CD4-positive, alpha-beta T cell (primary cell): ENCODE measurements at regions not wholly inside any gene's neighbourhood (a gene's known extent, or its start where the extent isn't known, plus 50 kb on each side); places are given as distances from the start of the nearest gene placed in this dataset.

Experiments used
- ATAC-seq: fragments of 200-7000 bp; cut with Tn5 transposase; one replicate; pipeline ENCODE4 v1.10.0; 2022; ENCODE audit warnings: mild to moderate bottlenecking; ENCODE audit not compliant: poor library complexity
- CTCF ChIA-PET: fragments of 350-600 bp; sonication (Branson Sonifier 250); formaldehyde crosslinking; loops from one replicate; lab custom pipeline; 2021; ENCODE audit warnings: antibody characterized with exemption, inconsistent platforms; lab: Charles Lee
- POLR2A ChIA-PET: fragments of 350-600 bp; sonication (Branson Sonifier 250); formaldehyde crosslinking; loops from one replicate; lab custom pipeline; 2021; ENCODE audit warnings: antibody characterized with exemption, inconsistent platforms; lab: Charles Lee
- DNase-seq, 14 experiments: peaks; one replicate each; pipeline ENCODE4 v3.0.0-alpha.2; 2013 to 2020; ENCODE audit warnings: mixed read lengths in 2 of 14
- H3K27ac ChIP-seq, 2 donors: one replicate each; pipeline versions ENCODE4 v1.5.1 to v1.7.0; 2013; ENCODE audit warnings: low read length in 2 of 2, low read depth in 1 of 2, mild to moderate bottlenecking in 1 of 2
- H3K27me3 ChIP-seq, 2 experiments: 1 replicate in 1 of 2; 2 replicates in 1 of 2; pipeline versions ENCODE4 v1.6.1 to v1.7.0; 2013; ENCODE audit warnings: low read length in 2 of 2, control low read depth in 1 of 2, mild to moderate bottlenecking in 1 of 2, moderate library complexity in 1 of 2; ENCODE audit not compliant: insufficient read depth in 2 of 2, control insufficient read depth in 1 of 2
- H3K36me3 ChIP-seq: one replicate; pipeline ENCODE4 v1.6.1; 2013; ENCODE audit warnings: low read length, control low read depth; ENCODE audit not compliant: insufficient read depth
- H3K4me1 ChIP-seq: one replicate; pipeline ENCODE4 v1.6.1; 2013; ENCODE audit warnings: low read length, control low read depth; ENCODE audit not compliant: insufficient read depth
- H3K4me3 ChIP-seq: one replicate; pipeline ENCODE4 v1.5.1; 2013; ENCODE audit warnings: mild to moderate bottlenecking, low read length, moderate library complexity
- H3K9me3 ChIP-seq, 2 experiments: 1 replicate in 1 of 2; 2 replicates in 1 of 2; pipeline versions ENCODE4 v1.6.1 to v1.7.0; 2013; ENCODE audit warnings: low read length in 2 of 2, mild to moderate bottlenecking in 2 of 2, control low read depth in 1 of 2, moderate library complexity in 1 of 2; ENCODE audit not compliant: control insufficient read depth in 1 of 2, insufficient read depth in 1 of 2
- H3K27ac Mint-ChIP-seq: one replicate; pipeline ENCODE4 v1.8.0; 2020; ENCODE audit warnings: mixed read lengths
- H3K27me3 Mint-ChIP-seq: one replicate; pipeline ENCODE4 v1.8.0; 2021; ENCODE audit warnings: mixed read lengths
- H3K36me3 Mint-ChIP-seq: one replicate; pipeline ENCODE4 v1.8.0; 2021; ENCODE audit warnings: low read depth, mixed read lengths
- H3K4me1 Mint-ChIP-seq: one replicate; pipeline ENCODE4 v1.8.0; 2021; ENCODE audit warnings: low read depth, mixed read lengths
- H3K4me3 Mint-ChIP-seq: one replicate; pipeline ENCODE4 v1.8.0; 2020; ENCODE audit warnings: mild to moderate bottlenecking, mixed read lengths
- H3K9me3 Mint-ChIP-seq: one replicate; pipeline ENCODE4 v1.8.0; 2020; ENCODE audit warnings: mixed read lengths
- CTCF ChIP-seq: fragments of 200-600 bp; IDR thresholded peaks from one replicate; pipeline ENCODE4 v1.8.0; 2022; ENCODE audit warnings: antibody characterized with exemption, mild to moderate bottlenecking
- intact Hi-C, 2 experiments: fragments of 100-400 bp; cut with DNase I in 1 of 2; cut with micrococcal nuclease in 1 of 2; formaldehyde crosslinking; loops; one replicate each; pipeline versions ENCODE4 v1.15.1 to v1.9.0; 2023 to 2025; cut with DNase I, micrococcal nuclease

- Histone ChIP-seq H3K9me3 (peaks cover 4 to 5% of the 10 kb centered on the region in 2 experiments), H3K36me3 (no peaks in the 10 kb centered on the region), H3K4me3 (no peak overlapping the region), H3K27ac (no peak overlapping the region), H3K4me1 (no peaks in the 10 kb centered on the region), H3K27me3 (no peaks in the 10 kb centered on the region)
- ChIA-PET POLR2A (no interaction called here), CTCF (no interaction called here)
- Mint-ChIP-seq H3K36me3 (no peaks in the 10 kb centered on the region), H3K27me3 (no peaks in the 10 kb centered on the region), H3K4me3 (no peak overlapping the region), H3K4me1 (no peaks in the 10 kb centered on the region), H3K27ac (no peak overlapping the region), H3K9me3 (no peaks in the 10 kb centered on the region)
- DNase-seq (no peak), ATAC-seq (no peak)
- no peak for TF ChIP-seq CTCF
- intact Hi-C loops, result no loop called here
These were observed 1502.5 kb downstream of the KCNT2 start for GRCh38 chr1:195105773-195106172.

GRCh38 chr1:195105281-195105680, 1503.0 kb downstream of the KCNT2 start:
- ChIA-PET CTCF (no interaction called here), POLR2A (no interaction called here)
- no peak overlapping the region for H3K27ac Mint-ChIP-seq
- H3K27me3 Mint-ChIP-seq, result no peaks in the 10 kb centered on the region
- H3K4me1 Mint-ChIP-seq, result no peaks in the 10 kb centered on the region
- H3K4me3 ChIP-seq, result no peak overlapping the region
- no peak for TF ChIP-seq CTCF
- no peaks in the 10 kb centered on the region for H3K4me1 ChIP-seq
- no peaks in the 10 kb centered on the region for H3K27me3 ChIP-seq
- H3K27ac ChIP-seq, result no peak overlapping the region
- no peaks in the 10 kb centered on the region for H3K9me3 Mint-ChIP-seq
- no peak for DNase-seq
- H3K9me3 ChIP-seq, result peaks cover 4 to 5% of the 10 kb centered on the region in 2 experiments
- H3K36me3 ChIP-seq, result no peaks in the 10 kb centered on the region
- no peaks in the 10 kb centered on the region for H3K36me3 Mint-ChIP-seq
- intact Hi-C loops, result no loop called here
- no peak for ATAC-seq
- no peak overlapping the region for H3K4me3 Mint-ChIP-seq

GRCh38 chr1:195097316-195097715, 1510.9 kb downstream of the KCNT2 start:
- Mint-ChIP-seq H3K9me3 (no peaks in the 10 kb centered on the region), H3K36me3 (no peaks in the 10 kb centered on the region), H3K4me3 (no peak overlapping the region), H3K27ac (no peak overlapping the region), H3K27me3 (no peaks in the 10 kb centered on the region), H3K4me1 (no peaks in the 10 kb centered on the region)
- intact Hi-C loops, result no loop called here
- Histone ChIP-seq H3K27me3 (no peaks in the 10 kb centered on the region), H3K27ac (no peak overlapping the region), H3K4me3 (no peak overlapping the region), H3K36me3 (no peaks in the 10 kb centered on the region), H3K4me1 (no peaks in the 10 kb centered on the region), H3K9me3 (peaks cover 0 to 12% of the 10 kb centered on the region in 2 experiments)
- no peak for TF ChIP-seq CTCF
- CTCF ChIA-PET, result no interaction called here
- POLR2A ChIA-PET, result no interaction called here
- ATAC-seq (no peak), DNase-seq (peak in 1 of 14 experiments; percentile 4)
